ENCODE measurements at regions not wholly inside any gene's neighbourhood (a gene's known extent, or its start where the extent isn't known, plus 50 kb on each side); places are given as distances from the start of the nearest gene placed in this dataset.
A peak's percentile ranks its signal among the peaks of the same experiment; 100 is the strongest.
"Not testable (repeated sequence)": the region's sequence is repeated elsewhere in the genome, so short reads cannot be mapped to it uniquely, and the experiment has no call there.

- no peak for DNase-seq (ENCODE audit: low read depth)
Measured at GRCh38 chr9:105978336-105978735, 284.0 kb downstream of the TMEM38B start.

- no peak for DNase-seq (ENCODE audit: low read depth)
Measured at GRCh38 chr9:105978826-105979225, 284.5 kb downstream of the TMEM38B start.

- DNase-seq (ENCODE audit: low read depth), result no peak
Measured at GRCh38 chr9:105979290-105979689, 284.9 kb downstream of the TMEM38B start.

GRCh38 chr9:105984714-105985113, 290.4 kb downstream of the TMEM38B start:
- no peak for DNase-seq (ENCODE audit: low read depth)

- no peak for DNase-seq (ENCODE audit: low read depth)
Measured at GRCh38 chr9:105993116-105993854, 298.9 kb downstream of the TMEM38B start.

DNA sequence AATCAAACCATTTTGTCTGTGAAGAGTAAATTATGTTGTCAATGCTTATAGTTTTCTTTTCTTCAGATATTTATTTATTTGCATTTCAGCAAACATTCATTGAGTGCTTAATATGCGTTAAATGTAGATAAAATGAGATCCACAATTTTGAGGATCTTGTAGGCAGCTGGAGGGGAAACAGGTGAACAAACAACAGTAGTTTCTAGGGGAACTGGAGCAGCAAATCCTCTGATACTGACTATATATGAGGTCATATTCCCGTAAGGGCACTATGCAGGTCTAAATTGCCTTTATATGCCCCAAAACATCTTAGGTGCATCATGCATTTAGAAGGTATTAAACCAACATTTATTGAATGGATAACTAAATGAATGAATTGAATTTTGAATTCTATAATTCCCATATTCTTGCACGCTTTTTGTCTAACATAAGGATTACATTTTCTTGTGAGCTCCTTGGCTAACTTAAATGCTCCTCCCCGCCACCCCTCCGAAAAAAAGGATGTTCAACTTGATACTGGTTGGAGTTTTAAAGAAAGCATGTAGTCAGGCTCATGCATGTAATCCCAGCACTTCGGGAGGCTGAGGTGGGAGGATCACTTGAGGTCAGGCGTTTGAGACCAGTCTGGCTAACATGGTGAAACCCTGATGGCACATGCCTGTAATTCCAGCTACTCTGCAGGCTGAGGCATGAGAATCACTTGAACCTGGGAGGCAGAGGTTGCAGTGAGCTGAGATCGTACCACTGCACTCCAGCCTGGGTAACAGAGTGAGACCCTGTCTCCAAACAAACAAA, 299.8 kb downstream of the TMEM38B start:
- DNase-seq (ENCODE audit: low read depth), result no peak

- peak; percentile 19 for DNase-seq (ENCODE audit: low read depth)
Measured at GRCh38 chr9:105994970-105995369, 300.6 kb downstream of the TMEM38B start.

DNA sequence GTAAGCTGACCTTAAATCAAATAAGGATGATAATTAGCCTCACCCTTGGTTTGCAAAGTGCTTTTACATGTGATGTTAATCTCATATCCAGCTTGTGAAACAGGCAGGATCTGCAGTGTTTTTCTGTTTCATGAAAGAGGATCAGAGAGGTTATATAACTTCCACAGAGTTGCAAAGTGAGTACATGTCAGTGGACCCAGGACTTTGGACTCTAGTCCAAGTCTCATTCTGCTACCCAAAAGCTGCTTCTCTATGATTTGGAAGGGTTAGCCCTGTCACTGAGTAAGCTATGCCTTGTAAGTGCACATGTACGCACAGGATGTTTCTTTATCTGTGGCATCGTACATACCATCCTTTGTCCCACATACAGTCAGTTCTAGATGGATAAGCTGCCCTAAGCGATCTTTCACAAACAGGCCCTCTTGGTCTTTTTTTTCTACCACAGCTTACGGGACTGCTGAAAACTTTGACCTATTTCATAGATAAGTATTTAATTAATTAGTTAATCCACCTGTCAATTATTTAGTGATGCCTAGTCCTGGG, 322.9 kb downstream of the TMEM38B start:
- DNase-seq (ENCODE audit: low read depth), result no peak

DNA sequence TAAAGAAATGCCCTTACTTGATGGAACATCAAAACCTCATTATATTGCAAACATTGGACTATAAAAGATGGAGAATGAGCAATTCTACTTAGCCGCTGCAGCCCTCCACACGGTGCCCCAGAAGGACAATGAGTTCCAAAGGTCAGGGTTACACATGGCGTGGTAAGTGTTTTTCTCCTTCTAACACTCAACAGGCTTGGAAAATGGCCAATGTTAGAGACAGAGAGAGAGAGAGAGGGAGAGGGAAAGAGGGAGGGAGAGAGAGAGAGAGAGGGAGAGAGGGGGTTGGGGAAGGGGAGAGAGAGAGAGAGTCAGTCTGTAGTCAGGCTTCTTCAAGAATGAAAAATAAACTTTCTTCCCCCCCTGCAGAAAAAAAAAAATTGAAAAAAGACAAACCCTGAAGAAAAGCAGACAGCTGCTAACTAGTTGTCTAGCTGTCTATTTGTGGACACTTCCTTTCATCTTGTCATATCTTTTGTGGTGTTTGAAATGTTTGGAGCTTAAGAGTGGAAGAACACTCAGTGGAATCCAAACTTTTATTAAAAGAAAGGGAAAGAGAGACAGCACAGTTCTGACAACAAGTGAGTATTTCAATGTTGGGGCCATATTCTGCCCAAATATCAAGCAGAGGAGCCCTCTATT, 324.8 kb downstream of the TMEM38B start:
- no peak for DNase-seq (ENCODE audit: low read depth)

DNA sequence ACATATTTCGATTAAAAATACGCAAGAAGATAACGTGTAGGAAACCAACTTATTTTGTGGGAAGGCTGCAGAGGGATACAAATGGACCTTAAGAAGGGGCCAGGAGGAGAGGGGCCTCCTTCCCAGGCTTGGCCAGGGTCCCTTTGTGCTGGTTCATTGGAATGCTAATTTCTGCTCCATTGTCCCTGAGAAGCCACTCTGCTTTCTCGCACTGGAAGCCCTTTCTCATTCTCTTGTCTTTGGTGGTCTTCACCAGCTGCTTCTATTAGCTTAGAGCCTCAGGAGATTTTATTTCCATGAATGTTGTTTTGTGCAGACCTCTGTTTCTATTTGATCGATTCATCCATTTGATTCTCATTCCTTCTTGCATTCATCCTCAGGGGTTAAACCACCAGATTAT, 325.4 kb downstream of the TMEM38B start:
- DNase-seq (ENCODE audit: low read depth), result no peak

- DNase-seq (ENCODE audit: low read depth), result no peak
Measured at GRCh38 chr9:106020186-106020585, 325.8 kb downstream of the TMEM38B start.

- DNase-seq (ENCODE audit: low read depth), result no peak
Measured at GRCh38 chr9:106023455-106023854, 329.1 kb downstream of the TMEM38B start.

GRCh38 chr9:106025453-106025852, 331.1 kb downstream of the TMEM38B start:
- no peak for DNase-seq (ENCODE audit: low read depth)

- not testable (repeated sequence) for DNase-seq (ENCODE audit: low read depth)
Measured at GRCh38 chr9:106030146-106030545, 335.8 kb downstream of the TMEM38B start.

DNA sequence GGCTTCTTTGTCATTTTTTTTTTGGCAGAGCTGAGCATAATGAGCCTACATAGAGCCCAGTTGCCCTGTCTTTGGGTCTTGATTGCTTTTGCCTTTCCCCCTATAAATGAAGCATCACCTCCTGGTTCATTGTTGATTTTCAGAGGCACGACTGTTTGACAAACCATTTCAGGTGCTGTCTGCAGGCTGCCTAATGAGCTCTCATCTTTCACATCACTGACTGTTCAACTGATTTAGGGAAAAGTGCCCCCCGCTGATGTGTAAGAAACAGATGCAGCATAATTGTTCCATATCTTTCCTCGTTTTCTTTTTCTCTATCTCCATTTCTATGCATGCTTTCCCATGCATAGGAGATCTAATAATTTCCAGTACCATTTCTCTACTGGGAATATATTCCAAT, 338.6 kb downstream of the TMEM38B start:
- no peak for DNase-seq (ENCODE audit: low read depth)

GRCh38 chr9:106035806-106036205, 341.5 kb downstream of the TMEM38B start:
- DNase-seq (ENCODE audit: low read depth), result no peak

DNA sequence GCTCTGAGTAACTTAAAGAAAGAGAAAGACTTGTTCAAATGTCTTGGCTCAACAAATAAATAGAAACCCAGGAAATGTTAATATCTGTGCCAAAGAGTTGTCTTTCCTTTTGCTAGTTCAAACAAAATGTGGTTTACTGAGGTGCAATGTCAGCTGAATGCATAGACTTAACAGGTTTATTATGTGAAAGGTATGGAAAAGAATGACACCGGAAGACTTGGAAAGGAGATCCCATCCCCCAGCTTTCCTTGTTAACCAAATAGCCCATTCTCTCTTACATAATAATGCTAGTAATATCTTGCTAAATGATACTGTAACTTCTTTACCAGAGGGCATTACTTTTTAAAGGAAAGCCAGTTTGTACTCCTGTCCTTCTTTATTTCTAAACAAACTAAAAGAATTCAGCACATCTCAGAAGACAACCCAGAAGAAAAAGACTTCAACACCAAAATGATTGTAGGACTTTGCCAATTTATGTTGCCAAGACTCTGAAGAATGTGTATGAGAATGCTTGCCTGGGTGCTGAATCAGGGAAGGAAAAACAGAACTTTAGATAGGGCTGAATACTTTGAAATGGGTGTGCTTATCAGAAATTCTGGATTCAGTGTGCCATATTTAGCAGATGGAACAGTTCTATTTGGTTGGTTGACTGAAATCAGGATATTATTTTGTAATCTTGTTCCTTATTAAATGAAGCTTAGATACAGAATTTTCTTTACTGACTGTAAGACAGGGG, 344.1 kb downstream of the TMEM38B start:
- DNase-seq (ENCODE audit: low read depth), result no peak

GRCh38 chr9:106039151-106039935, 345.0 kb downstream of the TMEM38B start:
- no peak for DNase-seq (ENCODE audit: low read depth)

GRCh38 chr9:106041920-106042319, 347.6 kb downstream of the TMEM38B start:
- not testable (repeated sequence) for DNase-seq (ENCODE audit: low read depth)

DNA sequence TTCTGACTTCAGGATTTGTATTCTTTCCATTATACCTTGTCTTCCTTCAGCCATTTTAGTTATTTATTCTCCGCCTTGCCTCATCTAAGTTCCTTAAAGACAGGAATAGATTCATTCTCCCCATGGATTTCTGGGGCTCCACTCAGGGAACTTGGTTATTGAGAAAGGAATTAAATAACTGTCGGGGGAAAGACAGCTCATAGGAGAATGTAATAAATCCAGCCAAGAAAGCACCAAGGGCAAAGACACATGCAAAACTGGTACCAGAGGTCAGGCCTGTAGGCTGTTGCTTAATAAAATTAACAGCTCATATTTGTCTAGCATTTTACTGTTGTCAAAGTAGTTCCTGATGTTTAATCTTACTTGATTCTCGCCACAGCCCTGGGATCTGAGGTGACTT, 357.2 kb downstream of the TMEM38B start:
- DNase-seq (ENCODE audit: low read depth), result no peak

- no peak for DNase-seq (ENCODE audit: low read depth)
Measured at GRCh38 chr9:106052166-106052565, 357.8 kb downstream of the TMEM38B start.

Measured in M059J (cell line).